IPS-15b (cell line): ENCODE measurements at regions not wholly inside any gene's neighbourhood (a gene's known extent, or its start where the extent isn't known, plus 50 kb on each side); places are given as distances from the start of the nearest gene placed in this dataset.

Experiments
- H3K27me3 ChIP-seq: one replicate; pipeline ENCODE4 v1.6.1; 2013; ENCODE audit warnings: low read length; ENCODE audit not compliant: control insufficient read depth, insufficient read depth
- H3K36me3 ChIP-seq: one replicate; pipeline ENCODE4 v1.6.1; 2013; ENCODE audit warnings: low read length; ENCODE audit not compliant: control insufficient read depth, insufficient read depth
- H3K4me1 ChIP-seq: one replicate; pipeline ENCODE4 v1.6.1; 2013; ENCODE audit warnings: mild to moderate bottlenecking, low read length; ENCODE audit not compliant: control insufficient read depth, insufficient read depth
- H3K4me3 ChIP-seq: one replicate; pipeline ENCODE4 v1.5.1; 2013; ENCODE audit warnings: low read depth, low read length
- H3K9ac ChIP-seq: one replicate; pipeline ENCODE4 v1.6.1; 2013; ENCODE audit warnings: low read depth, mild to moderate bottlenecking, low read length
- H3K9me3 ChIP-seq: one replicate; pipeline ENCODE4 v1.6.1; 2013; ENCODE audit warnings: mild to moderate bottlenecking, low read length; ENCODE audit not compliant: control insufficient read depth, insufficient read depth

DNA sequence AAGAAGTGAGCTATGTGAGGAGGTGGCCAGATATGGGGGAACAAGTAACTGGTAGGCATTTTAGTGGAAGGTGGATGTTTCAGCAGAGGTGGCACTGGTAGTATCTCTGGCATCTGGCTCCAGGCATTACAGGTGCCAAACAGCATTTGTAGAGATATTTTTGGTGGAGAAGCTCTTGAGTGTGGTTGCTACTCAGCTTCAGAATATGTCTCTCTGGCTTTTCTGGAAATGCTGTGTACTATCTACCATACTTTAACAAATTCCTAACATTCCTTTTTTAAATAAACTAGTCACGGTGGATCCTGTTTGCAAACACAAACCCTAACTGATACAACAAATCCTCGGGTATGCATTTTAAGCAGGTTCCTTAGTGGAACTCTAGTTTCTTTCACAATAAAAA lies 128.0 kb downstream of the BARX2 start:
- H3K9me3 ChIP-seq, result no peaks in the 10 kb centered on the region
- H3K27me3 ChIP-seq, result no peaks in the 10 kb centered on the region
- no peaks in the 10 kb centered on the region for H3K4me1 ChIP-seq
- H3K36me3 ChIP-seq, result no peaks in the 10 kb centered on the region
- H3K4me3 ChIP-seq, result no peak overlapping the region
- no peak overlapping the region for H3K9ac ChIP-seq

DNA sequence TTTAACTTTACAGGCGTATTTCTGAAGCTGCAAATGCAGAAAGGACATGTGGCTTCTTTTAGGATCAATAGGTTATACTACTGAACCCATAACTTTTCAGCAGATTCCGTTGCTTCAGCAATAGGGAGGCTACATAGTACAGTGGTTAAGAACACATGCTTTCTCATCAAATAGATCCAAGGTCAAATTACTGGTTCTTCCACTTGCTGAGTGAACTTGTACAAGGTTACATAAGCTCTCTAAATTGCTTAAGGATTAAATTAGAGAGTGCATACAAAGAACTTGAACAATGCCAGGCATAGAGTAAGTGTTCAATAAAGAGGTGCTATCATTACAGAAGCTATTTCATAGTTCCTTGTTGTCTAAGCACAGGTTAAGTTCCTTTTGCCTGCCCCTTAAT lies 129.6 kb downstream of the BARX2 start:
- Histone ChIP-seq H3K36me3 (no peaks in the 10 kb centered on the region), H3K27me3 (no peaks in the 10 kb centered on the region), H3K9ac (no peak overlapping the region), H3K4me1 (no peaks in the 10 kb centered on the region), H3K4me3 (no peak overlapping the region), H3K9me3 (no peaks in the 10 kb centered on the region)

GRCh38 chr11:129508163-129508562 lies 132.5 kb downstream of the BARX2 start:
- Histone ChIP-seq H3K9me3 (no peaks in the 10 kb centered on the region), H3K4me1 (no peaks in the 10 kb centered on the region), H3K36me3 (no peaks in the 10 kb centered on the region), H3K4me3 (no peak overlapping the region), H3K27me3 (no peaks in the 10 kb centered on the region), H3K9ac (no peak overlapping the region)

DNA sequence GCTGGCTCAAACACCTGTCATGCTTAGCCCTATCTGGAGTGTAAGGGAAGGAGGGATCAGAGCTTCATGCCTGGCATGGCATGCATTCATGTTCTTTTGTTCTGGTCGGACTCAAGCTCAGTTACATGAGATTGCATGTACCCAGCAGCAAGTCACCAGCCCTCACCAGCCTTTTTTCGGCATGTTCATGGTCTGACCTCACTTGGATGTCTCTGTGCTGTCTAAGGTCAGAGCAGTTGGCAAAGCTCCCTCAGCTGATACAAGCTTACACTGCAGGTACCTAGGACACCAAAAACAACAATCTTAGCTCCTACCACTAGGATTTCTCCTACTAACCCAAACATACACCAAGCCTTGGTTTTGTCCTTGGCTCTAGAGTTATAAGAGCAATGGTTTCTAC lies 152.6 kb downstream of the BARX2 start:
- no peaks in the 10 kb centered on the region for H3K36me3 ChIP-seq
- H3K9me3 ChIP-seq, result no peaks in the 10 kb centered on the region
- H3K4me3 ChIP-seq, result no peak overlapping the region
- H3K4me1 ChIP-seq, result no peaks in the 10 kb centered on the region
- H3K27me3 ChIP-seq, result no peaks in the 10 kb centered on the region
- no peak overlapping the region for H3K9ac ChIP-seq

DNA sequence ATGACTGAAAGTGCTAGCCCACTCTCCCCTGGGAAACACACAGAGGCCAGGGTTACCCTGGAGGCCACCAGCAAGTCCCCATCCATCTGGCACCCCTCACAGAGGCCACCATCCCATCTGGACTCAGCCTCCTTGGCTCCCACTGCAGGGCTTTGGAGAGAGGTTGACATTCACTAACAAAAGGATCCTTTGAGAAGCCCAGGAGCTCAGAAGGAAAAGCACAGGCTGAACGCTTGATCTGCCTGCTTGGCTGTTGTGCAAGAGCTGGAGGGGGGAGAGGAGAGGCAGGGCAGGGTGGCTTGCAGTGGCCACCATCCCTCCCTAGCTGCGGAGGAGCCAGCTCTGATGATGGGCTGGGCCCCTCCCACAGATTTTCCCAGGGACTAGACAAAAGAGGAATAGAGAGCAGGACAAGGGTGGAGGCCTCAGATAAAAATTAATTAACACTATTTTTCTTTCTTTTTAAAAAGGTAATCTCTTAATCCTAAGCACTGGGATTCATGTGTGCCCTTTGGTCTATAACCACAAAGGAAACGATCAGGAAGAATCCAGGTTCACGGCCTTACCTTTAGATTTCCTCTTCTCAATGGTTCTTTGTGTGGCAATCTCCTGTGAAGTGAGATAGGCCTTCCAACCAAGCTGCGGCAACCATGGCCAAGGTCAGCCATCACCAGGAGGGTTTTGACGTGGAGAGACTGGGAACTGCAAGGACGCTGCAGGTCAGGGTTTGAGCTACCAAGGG lies 154.7 kb downstream of the BARX2 start:
- H3K9me3 ChIP-seq, result no peaks in the 10 kb centered on the region
- no peak overlapping the region for H3K4me3 ChIP-seq
- no peaks in the 10 kb centered on the region for H3K4me1 ChIP-seq
- H3K27me3 ChIP-seq, result no peaks in the 10 kb centered on the region
- H3K36me3 ChIP-seq, result no peaks in the 10 kb centered on the region
- no peak overlapping the region for H3K9ac ChIP-seq

DNA sequence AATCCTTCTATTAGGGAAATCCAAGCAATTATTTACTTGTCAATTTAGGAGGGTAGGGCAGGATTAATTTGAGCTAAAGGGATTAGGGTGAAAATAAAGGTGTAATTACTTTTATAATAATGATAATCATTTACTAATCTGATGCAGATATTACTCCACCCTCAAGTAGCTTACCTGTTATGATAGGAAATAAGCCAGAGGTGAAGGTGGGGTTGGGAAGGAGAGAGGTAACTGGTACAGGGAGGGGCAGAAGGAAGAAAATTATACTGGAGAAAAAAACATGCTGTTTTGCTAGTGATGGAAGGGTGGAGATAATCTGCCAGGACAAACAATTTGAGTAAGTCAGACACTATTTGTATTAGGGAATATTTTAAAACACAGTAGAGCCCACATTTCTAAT lies 157.7 kb downstream of the BARX2 start:
- Histone ChIP-seq H3K4me1 (no peaks in the 10 kb centered on the region), H3K27me3 (no peaks in the 10 kb centered on the region), H3K4me3 (no peak overlapping the region), H3K36me3 (no peaks in the 10 kb centered on the region), H3K9ac (no peak overlapping the region), H3K9me3 (no peaks in the 10 kb centered on the region)

GRCh38 chr11:129536338-129536737 lies 160.7 kb downstream of the BARX2 start:
- Histone ChIP-seq H3K9me3 (no peaks in the 10 kb centered on the region), H3K27me3 (no peaks in the 10 kb centered on the region), H3K9ac (no peak overlapping the region)

DNA sequence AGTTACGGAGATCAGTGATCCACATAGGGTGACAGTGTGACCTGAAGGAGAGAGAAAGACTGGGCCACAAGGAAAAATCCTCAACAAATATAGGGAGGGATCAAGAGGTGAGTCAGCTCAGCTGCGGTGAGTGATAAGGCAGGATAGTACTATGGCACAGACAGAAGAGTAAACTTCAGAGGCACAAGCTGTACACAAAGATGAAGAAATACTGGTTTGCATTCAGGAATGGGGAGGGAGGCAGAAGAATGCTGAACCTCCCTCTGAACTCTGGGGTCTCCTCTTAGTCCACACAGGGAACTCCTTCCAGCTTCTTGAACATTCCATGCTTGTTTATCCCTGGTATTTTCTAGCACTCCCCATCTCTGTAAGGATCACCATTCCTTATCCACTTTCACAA lies 162.7 kb downstream of the BARX2 start:
- Histone ChIP-seq H3K4me1 (no peaks in the 10 kb centered on the region), H3K9ac (no peak overlapping the region), H3K9me3 (no peaks in the 10 kb centered on the region), H3K27me3 (no peaks in the 10 kb centered on the region), H3K4me3 (no peak overlapping the region), H3K36me3 (no peaks in the 10 kb centered on the region)

More at GRCh38 chr11:129536338-129536737, 160.7 kb downstream of the BARX2 start:
- no peak overlapping the region for H3K4me3 ChIP-seq
- H3K36me3 ChIP-seq, result no peaks in the 10 kb centered on the region
- no peaks in the 10 kb centered on the region for H3K4me1 ChIP-seq

GRCh38 chr11:129543515-129544290 lies 168.1 kb downstream of the BARX2 start:
- Histone ChIP-seq H3K9ac (no peak overlapping the region), H3K27me3 (no peaks in the 10 kb centered on the region), H3K4me3 (no peak overlapping the region), H3K4me1 (no peaks in the 10 kb centered on the region), H3K9me3 (no peaks in the 10 kb centered on the region), H3K36me3 (no peaks in the 10 kb centered on the region)

- Histone ChIP-seq H3K4me3 (no peak overlapping the region), H3K36me3 (no peaks in the 10 kb centered on the region), H3K9ac (no peak overlapping the region), H3K9me3 (no peaks in the 10 kb centered on the region), H3K27me3 (no peaks in the 10 kb centered on the region), H3K4me1 (no peaks in the 10 kb centered on the region)
Observed at GRCh38 chr11:129544691-129545090, 169.0 kb downstream of the BARX2 start.

DNA sequence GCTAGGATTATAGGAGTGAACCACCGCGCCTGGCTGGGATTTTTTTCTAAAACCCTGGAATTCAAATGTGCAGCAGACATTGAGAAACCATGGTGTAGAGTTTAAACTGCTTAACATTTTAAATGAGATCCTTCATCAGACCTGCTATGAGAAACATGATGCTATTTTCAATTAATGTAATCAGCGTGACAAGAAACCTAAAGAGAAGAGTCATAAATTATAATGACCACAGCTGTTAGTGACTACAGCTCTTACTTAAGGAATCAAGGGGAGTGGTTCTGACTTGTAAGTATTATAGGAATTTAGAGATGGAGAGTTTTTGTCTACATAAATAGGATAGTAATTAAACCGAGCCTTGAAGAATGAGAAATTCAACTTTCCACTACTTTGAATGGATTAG lies 170.6 kb downstream of the BARX2 start:
- Histone ChIP-seq H3K9ac (no peak overlapping the region), H3K9me3 (peaks cover 3% of the 10 kb centered on the region), H3K36me3 (no peaks in the 10 kb centered on the region), H3K4me1 (no peaks in the 10 kb centered on the region), H3K27me3 (no peaks in the 10 kb centered on the region), H3K4me3 (no peak overlapping the region)

DNA sequence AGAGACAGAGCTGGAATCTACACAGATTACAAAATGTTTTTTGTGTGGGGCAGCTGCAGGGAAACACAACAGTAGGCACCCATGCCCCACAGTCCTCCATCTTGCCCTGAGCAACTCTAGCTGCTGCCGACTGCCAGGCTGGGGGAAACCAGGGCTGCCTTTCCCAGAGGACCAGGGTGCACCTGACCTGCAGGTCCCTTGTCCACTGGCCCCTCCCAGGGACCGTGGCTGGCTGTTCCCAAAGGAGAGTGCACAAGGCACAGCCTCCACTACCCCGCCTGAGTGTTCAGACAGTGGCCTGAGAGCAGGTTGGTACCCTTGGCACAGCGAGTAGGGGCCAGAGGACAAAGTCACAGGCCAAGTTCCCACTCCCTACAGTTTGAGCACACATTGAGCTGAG lies 181.8 kb downstream of the BARX2 start:
- Histone ChIP-seq H3K9ac (no peak overlapping the region), H3K9me3 (no peaks in the 10 kb centered on the region), H3K36me3 (no peaks in the 10 kb centered on the region), H3K27me3 (no peaks in the 10 kb centered on the region), H3K4me1 (no peaks in the 10 kb centered on the region), H3K4me3 (no peak overlapping the region)
